EL (cell line): ENCODE measurements at regions not wholly inside any gene's neighbourhood (a gene's known extent, or its start where the extent isn't known, plus 50 kb on each side); places are given as distances from the start of the nearest gene placed in this dataset.

Experiments used
- DNase-seq: peaks from one replicate; pipeline ENCODE4 v3.0.0-alpha.2; 2016

DNA sequence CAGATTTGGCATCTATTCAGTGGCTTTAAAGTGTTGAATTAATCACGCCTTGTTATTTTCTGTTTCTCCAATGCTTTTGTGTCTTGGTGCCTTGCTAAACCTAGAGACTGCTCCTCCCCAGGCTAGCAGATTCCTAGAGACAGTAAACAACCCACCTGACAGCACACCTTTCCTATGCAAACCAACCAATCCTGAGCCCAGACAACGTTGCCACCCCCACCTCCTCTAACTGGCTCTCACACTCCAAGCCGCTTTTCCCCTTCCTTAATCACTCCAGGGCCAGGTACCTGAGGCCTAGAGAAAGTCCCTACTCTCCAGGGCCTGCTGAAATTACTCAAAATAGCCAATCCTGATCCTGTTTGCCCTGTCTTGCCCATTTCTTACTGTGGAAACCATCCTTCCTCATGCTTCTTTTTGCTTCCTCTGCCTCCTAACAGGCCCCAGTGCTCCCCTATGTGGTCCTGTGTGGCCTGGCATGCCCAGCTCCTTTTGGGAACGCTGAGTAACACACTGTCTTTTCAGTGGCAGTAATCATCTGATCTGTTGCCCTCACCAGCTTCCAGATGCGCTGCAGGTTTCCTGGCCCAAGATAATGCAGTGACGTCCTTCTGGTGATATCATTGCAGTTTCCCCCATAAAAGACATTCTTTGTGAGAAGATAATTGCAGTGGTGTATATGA is 53.4 kb downstream of the GAS1 start:
- no peak for DNase-seq

GRCh38 chr9:86892576-86892975 is 54.7 kb downstream of the GAS1 start:
- peak; percentile 60 for DNase-seq

- DNase-seq = no peak
Measured at GRCh38 chr9:86891886-86892437, 55.3 kb downstream of the GAS1 start.

- no peak for DNase-seq
Measured at GRCh38 chr9:86891091-86891490, 56.2 kb downstream of the GAS1 start.

- DNase-seq = no peak
Measured at GRCh38 chr9:86885232-86885631, 62.1 kb downstream of the GAS1 start.

DNA sequence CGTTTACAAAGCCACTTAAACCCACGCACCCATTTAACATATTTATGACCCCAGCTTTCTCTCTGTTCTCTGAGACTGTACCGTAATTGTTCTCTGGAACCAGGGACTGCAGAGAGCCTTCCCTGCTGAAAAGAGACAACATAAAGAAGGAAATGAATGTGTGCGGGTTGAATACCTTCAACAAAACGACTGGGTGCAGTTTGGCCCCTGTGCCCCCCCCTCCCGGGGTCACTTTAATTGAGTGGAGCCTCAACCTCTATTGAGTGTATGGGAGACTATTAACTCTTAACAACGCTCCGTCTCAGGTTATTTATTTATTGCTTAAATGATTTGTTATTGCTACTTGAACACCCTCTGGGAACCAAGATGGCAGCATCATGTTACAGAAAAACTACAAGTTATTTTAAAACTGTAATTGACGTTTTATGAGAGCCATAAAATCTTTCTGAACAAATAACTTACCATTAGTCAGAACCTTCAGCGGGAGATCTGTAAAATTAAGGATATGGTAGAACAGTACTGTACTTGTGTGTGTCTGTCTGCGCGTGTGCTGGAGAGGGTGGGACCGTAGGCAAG is 70.6 kb downstream of the GAS1 start:
- no peak for DNase-seq

DNA sequence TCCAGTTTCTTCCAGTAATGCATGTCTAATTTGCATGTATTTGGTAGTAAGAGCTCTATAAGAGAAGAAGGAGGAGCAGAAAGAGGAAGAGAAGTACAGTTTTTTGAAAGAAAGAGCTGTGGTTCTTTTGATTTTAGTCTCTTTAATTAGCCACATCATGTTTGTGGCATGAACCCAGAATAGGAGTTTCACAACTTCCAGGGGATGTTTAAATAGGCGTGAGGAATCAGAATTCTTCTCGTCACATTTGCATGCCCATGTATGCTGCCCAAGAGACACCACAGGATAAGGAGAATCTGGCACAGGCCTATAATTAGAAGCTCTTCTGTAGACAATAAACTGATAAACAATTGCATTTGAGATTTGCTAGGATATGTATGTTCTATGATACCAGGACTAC is 78.7 kb downstream of the GAS1 start:
- DNase-seq = no peak

DNA sequence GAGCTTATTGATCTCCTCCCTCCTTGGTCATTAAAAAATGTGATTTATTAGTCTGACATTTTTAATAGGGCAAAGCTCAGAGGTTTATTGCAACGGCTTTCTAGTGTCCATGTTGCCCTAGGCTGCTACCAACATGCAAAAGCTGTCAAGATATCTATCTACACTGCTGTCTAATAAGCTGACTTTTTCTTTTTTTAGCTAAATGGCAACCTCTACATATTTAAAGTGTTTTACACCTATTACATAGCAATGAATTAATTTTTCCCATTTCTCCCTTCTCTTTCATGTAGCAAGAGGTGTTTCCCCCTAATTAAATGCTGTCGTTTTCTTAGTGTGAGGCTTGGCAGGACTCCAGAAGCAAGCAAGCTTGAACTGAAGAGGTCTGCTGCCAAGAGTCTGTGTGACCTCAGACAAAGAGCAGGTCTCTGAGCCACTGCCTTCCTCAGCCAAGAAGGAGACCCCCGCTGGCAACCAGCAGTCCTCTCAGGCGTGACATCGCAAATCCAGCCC is 79.4 kb downstream of the GAS1 start:
- DNase-seq = no peak

DNA sequence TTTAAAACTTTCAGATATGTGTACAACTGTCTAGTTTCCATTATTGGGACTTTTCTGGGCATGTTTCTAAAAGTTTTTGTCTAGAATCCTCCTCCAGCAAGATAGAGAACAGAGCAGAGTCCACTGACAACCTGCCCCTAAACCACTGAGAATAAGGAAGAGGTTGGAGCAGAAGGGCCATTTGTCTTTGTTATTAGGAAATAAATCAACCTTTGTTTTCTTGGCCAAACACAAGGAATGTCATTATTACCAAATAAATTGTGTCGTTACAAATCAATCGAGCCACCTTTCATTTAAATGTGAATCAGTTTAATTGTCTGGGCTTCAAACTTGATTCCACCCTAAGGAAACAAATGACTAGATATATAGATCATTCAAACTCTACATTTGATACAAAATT is 81.4 kb downstream of the GAS1 start:
- no peak for DNase-seq

GRCh38 chr9:86860006-86860405 is 87.3 kb downstream of the GAS1 start:
- DNase-seq = no peak

GRCh38 chr9:86859056-86859455 is 88.2 kb downstream of the GAS1 start:
- DNase-seq = no peak

DNA sequence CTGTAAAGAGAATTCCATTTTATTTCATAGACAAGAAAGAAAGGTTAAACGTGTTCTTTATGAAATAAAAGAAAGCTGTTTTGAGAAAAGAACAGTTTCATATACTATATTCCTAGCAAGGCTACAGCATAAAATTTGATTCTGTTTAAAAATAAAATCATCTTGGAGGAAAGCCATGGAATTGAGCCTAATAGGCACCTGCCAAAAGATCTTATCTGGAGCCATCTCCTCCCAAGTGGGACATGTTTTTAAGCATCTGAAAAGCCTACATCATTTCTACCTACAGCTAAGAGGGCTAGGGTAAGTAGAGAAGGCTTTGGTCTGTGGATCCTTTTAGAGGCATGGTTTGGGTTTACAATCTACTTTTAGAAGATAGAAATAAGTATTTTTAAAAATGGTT is 89.3 kb downstream of the GAS1 start:
- DNase-seq = no peak

DNA sequence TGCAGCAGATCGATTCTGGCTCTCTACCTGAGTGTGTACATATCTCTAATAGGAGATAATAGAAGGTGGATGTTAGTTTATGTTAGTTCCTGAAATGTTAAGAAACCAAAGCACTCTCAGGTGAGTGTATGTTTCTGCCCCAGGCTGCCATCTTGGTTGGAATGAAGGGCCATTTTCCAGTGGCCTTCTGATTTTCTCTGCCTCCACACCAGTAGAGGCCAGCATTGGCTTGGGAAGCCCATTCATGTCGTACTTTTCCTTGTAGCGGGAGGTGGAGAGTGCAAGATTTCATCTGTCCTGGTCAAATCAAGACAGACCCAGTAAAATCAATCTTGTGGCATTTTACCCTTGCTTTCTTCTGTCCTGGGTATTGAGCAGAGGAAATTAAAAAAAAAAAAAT is 91.0 kb downstream of the GAS1 start:
- no peak for DNase-seq

DNA sequence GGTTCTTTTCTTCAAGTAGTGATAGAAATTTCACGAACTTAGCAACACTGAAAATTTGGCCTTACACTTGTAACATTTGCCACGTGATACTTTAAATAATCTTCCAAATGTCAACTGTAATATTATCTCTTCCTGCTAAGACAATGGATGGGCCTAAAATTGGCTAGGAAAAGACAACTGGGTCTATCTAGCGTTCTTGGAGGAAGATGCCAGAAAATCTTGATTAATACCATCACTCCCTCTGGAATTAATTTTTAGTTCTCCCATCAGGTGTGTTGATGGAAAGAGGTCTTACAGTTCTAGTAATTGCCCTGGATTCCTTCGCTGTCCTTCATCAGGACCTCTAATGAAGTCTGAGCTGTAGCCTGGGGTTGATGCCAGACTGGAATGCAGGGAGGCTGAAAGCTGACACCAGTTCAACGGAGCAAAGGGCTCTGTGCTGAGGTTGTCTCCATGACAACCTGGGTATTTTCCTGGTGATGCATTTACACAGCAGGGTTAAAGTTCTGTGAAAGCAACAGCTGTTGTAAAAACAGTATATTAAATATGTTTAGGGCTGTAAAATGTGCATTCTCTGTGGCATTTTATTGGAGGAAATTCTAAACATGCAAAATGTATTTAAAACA is 92.3 kb downstream of the GAS1 start:
- DNase-seq = peak; percentile 78

GRCh38 chr9:86846656-86847055 is 100.7 kb downstream of the GAS1 start:
- no peak for DNase-seq

DNA sequence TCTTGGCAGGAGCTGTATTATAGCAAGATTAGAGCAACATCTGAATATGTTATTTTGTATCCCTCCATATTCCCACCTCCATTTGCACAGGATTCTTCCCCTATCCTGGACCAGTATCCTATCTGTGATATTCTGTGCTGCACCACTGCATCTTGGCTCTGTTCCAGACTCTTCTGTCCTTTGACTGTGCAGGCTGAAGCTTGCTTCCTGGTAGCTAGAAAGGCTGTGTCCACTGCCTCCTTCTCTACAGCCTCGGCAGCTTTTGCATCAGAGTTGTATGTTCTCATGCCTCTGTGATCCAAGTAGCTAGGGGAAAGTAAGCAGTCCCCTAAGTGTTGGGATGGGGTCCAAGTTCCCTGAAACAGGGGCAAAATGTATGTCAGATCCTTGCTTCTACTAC is 104.1 kb downstream of the GAS1 start:
- DNase-seq = no peak

DNA sequence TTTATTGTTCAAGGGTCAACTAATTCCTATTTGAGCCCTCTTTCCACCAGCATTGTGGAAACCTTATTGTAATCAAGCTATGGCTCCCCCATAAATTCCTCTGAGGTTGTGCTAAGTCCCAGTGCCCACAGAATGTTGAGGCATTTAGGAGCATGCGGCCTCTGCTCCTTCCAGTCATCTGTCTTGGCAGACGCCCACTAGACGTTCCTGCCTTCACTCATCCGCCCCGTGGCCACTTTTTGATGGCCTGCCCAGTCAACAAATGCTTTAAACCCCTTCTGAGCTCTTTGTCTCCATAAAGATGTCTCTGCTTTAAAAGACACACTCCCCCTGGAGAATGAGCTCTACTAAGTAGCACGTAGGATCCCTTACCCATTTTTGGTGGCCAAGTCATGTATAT is 104.7 kb downstream of the GAS1 start:
- DNase-seq = no peak

GRCh38 chr9:86839522-86839921 is 107.8 kb downstream of the GAS1 start:
- no peak for DNase-seq

- no peak for DNase-seq
Measured at GRCh38 chr9:86838519-86839497, 108.5 kb downstream of the GAS1 start.

DNA sequence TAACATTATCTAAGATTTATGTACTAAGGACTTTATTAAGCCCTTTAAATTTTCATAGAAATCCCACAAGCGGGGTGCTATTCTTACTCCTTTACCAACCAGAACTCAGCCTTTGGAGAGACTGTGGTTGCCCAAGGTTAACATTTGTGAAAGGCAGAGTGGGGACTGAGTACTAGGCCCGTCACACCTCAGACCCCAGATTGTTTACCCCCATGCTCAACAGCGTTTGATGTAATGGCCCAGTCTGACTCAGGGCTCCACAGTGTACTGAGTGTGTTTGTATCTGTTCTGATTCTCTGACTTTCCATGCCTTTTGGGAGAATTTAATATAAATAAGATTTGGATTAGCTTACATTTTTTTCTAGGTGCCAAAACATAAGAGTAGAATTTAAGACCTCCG is 110.0 kb downstream of the GAS1 start:
- no peak for DNase-seq

DNA sequence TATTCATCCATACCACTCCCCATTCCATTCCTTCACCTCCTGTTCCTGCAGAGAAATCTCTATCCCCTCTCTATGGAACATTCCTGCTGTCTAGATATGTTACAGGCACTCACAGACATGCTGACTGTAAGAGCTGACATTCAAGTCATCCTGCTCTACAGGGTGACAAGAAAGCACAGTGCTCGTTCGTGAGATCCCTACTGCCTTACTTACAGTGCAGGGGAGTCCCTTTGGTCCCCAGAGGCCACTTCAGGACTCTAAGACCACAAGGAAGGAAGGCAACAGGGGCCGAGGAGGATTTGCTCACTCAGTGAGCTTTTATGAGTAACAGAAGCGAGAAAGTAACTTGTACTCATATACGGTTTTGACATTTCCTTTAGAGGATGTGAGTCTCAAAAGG is 110.5 kb downstream of the GAS1 start:
- DNase-seq = no peak

DNA sequence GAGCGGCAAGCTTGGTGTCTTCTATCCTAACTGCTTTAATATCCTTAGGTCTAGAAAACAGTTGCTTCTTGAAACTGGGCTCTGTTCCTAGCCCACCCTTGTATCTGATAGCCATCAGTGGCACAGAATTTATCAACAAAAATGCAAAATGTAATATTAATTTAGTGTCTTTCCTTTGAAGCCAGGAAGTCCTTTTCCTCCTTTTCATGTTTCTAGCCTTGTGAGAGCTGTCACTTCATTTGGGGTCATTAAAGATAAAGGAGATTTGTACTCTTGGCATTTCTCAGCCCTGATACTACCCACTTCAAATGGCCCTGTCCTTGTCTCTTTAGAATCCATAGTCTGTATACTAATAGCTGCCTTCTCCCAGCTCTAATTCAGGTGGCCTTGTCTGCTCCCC is 111.0 kb downstream of the GAS1 start:
- DNase-seq = no peak

GRCh38 chr9:86830356-86830755 is 117.0 kb downstream of the GAS1 start:
- DNase-seq = no peak
